HG03139 (cell line): ENCODE measurements at regions not wholly inside any gene's neighbourhood (a gene's known extent, or its start where the extent isn't known, plus 50 kb on each side); places are given as distances from the start of the nearest gene placed in this dataset.
"Not testable (repeated sequence)": the region's sequence is repeated elsewhere in the genome, so short reads cannot be mapped to it uniquely, and the experiment has no call there.

Experiments used
- ATAC-seq: cut with Tn5 transposase; IDR thresholded peaks from one replicate; pipeline ENCODE4 v1.9.1; 2021; ENCODE audit not compliant: unreplicated experiment

- ATAC-seq = no peak
Measured at GRCh38 chr7:20839196-20839735, 52.6 kb upstream of the SP8 start.

GRCh38 chr7:20839987-20840386, 53.3 kb upstream of the SP8 start:
- no peak for ATAC-seq

- no peak for ATAC-seq
Measured at GRCh38 chr7:20846791-20847190, 60.1 kb upstream of the SP8 start.

- no peak for ATAC-seq
Measured at GRCh38 chr7:20858951-20859350, 72.3 kb upstream of the SP8 start.

- no peak for ATAC-seq
Measured at GRCh38 chr7:20861468-20861867, 74.8 kb upstream of the SP8 start.

- no peak for ATAC-seq
Measured at GRCh38 chr7:20862554-20862953, 75.9 kb upstream of the SP8 start.

- ATAC-seq = no peak
Measured at GRCh38 chr7:20864221-20864620, 77.5 kb upstream of the SP8 start.

- ATAC-seq = no peak
Measured at GRCh38 chr7:20865684-20866083, 79.0 kb upstream of the SP8 start.

GRCh38 chr7:20870977-20871376, 84.3 kb upstream of the SP8 start:
- ATAC-seq = no peak

- no peak for ATAC-seq
Measured at GRCh38 chr7:20892776-20893175, 106.1 kb upstream of the SP8 start.

GRCh38 chr7:20894806-20895205, 108.1 kb upstream of the SP8 start:
- no peak for ATAC-seq

GRCh38 chr7:20895563-20895962, 108.9 kb upstream of the SP8 start:
- ATAC-seq = no peak

GRCh38 chr7:20896996-20897395, 110.3 kb upstream of the SP8 start:
- no peak for ATAC-seq

- no peak for ATAC-seq
Measured at GRCh38 chr7:20906801-20907453, 120.2 kb upstream of the SP8 start.

- ATAC-seq = no peak
Measured at GRCh38 chr7:20911081-20911480, 124.4 kb upstream of the SP8 start.

GRCh38 chr7:20913853-20914252, 127.2 kb upstream of the SP8 start:
- no peak for ATAC-seq

- no peak for ATAC-seq
Measured at GRCh38 chr7:20916311-20916710, 129.6 kb upstream of the SP8 start.

GRCh38 chr7:20917603-20918002, 130.9 kb upstream of the SP8 start:
- ATAC-seq = no peak

GRCh38 chr7:20918156-20918555, 131.5 kb upstream of the SP8 start:
- ATAC-seq = no peak

- ATAC-seq = not testable (repeated sequence)
Measured at GRCh38 chr7:20927178-20927577, 140.5 kb upstream of the SP8 start.

GRCh38 chr7:20927976-20928375, 141.3 kb upstream of the SP8 start:
- no peak for ATAC-seq

GRCh38 chr7:20929199-20929598, 142.5 kb upstream of the SP8 start:
- ATAC-seq = no peak

- ATAC-seq = no peak
Measured at GRCh38 chr7:20931739-20932138, 145.1 kb upstream of the SP8 start.
